GM19025 (cell line): ENCODE measurements at regions not wholly inside any gene's neighbourhood (a gene's known extent, or its start where the extent isn't known, plus 50 kb on each side); places are given as distances from the start of the nearest gene placed in this dataset.

Experiments
- ATAC-seq: cut with Tn5 transposase; IDR thresholded peaks from one replicate; pipeline ENCODE4 v1.9.1; 2021; ENCODE audit warnings: mild to moderate bottlenecking, low read depth, moderate library complexity; ENCODE audit not compliant: unreplicated experiment

DNA sequence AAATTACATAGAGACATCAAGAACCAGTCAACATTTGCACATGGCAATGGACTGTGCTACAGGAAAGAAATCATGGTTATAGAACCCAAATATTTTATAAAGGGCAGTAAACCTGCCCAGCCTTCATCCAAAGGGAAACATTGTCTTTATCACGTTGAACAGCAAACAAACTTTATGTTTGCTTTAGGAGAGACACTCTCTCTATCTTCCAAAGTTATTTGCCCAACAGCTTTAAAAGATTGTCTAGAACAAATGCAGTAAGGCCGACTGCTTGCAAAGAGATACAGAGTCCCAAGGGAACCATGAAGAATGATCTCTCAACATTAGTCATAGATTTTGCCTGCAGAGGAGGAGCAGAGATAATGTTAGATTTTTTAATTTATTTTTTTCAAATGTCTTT lies 1323.5 kb upstream of the SLC10A2 start:
- no peak for ATAC-seq

DNA sequence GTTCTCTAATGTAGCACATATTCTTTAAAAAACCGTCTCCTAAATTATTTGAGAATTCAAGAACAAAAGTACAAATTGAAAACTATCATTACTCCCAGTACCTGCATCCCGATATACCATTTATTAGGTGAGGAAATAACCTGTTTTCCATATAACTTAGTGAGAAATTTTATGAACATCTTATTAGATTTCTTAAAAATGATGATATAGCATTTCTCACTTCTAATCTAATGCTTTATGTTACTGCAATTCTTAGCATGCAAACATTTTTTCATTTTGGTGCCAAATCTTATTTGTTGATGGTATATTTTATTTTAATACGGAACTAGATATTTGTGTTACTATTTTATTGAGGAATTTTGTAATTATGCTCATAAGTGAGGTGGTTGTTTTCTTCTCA lies 1321.3 kb upstream of the SLC10A2 start:
- ATAC-seq = no peak

DNA sequence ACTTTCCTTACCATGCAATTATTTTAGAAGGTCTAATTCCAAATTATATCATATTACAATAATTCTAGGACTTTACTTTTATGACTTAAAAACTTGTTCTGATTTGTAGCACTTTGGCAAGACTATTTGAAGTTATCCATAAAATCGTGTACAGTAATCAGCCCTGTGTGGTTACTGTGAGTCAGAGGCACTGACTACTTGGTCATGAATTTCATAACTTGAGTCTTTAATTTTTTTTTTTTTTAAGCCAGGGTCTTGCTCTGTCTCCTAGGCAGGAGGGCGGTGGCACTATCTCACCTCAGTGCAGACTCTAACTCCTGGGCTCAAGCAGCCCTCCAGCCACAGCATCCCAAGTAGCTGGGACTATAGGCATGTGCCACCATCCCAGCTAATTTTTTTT lies 1319.2 kb upstream of the SLC10A2 start:
- no peak for ATAC-seq

DNA sequence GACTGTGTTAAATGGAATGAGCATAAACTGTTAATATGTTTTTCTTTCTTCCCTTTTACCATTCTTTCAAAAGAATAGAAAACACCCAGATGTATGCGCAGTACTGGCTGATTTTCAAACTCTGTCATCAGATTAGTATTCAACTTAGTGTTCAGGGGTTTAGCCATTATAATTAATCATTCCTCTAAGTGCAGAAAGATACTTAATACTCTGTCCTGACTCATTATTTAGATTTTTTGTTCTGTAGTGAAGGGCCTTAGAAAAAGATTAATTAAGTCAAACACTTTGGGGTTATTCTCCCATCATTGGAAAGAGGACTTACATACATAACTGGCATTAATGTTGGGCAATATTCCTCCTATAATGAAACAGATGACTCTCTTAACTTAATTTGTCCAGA lies 1316.7 kb upstream of the SLC10A2 start:
- no peak for ATAC-seq

DNA sequence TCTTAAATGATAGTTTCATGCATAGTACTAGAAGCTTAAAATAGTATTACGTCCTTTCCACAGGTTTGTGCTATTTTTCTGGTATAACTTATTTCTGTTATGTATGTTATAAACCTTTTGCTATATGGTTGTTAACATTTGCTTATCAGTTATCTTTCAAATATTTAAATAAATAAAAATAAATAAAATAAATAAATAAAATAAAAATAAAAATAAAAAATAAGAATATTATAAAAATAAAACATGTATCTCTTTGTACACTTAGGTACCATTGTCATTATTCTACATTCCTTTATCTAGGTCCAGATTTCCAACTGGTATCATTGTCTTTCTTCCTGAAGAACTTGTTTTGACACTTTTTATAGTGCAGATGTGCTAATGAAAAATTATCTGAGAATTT lies 1310.4 kb upstream of the SLC10A2 start:
- no peak for ATAC-seq

DNA sequence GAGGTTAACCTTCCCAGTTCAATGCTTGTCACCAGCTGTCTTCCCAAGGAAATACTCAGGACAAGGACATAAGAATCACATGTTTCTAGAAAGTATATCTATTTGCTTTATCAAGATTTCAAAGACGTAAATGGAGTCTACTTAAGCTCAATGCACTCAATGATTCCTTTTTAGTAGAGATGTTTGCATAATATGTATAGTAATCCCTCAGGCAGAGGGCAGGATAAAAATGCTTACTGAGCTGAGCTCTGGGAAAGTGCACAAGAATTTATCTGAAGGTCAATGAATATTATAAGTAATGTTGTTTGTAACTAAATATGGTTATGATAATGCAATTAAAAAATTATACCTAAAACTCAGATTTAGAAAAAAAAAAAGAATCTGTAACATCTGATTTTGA lies 1309.4 kb upstream of the SLC10A2 start:
- no peak for ATAC-seq

DNA sequence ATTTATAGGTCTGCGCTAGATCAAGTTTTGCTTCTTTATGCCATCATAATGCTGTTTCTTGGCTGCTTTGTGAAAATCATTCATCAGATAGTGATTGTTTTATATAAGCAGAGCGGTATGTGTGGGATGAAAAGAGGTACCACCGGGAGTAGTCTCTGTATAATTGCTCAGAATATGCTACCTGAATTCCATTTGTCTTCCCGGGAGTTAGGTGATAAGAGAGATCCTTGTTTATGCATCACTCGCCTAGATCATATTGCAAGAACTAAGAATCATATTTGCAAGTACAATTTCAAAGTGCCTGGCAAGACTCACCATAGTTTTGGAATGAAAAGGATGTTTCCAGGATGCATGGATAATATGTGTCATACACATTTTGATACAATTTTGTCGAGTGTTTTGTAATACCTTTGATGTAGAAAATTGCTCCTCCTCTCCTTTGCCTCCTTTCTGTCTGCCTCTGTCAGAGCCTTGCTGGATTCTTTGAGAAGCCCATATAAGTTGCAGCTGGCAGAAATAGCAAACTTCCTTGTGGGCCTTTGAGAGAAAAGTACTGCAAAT lies 1306.0 kb upstream of the SLC10A2 start:
- ATAC-seq = no peak

DNA sequence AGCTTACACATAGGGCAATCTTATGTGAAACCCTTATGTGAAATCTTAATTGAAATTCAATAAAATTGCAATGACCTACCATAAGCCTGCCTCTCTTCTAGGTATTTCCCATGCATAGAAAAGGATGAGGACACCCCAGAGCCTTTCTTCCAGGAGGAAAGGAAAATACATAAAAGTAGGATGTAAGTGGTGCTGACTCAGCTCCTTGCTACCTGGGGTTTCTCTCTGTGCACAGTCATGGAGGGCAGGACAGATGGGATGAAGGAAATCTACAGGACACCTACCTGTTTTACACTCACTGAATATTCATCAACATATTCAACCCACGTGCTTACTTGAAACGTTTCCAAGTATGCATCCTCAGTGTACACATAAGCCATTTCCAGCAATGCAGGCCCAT lies 1299.2 kb upstream of the SLC10A2 start:
- no peak for ATAC-seq

DNA sequence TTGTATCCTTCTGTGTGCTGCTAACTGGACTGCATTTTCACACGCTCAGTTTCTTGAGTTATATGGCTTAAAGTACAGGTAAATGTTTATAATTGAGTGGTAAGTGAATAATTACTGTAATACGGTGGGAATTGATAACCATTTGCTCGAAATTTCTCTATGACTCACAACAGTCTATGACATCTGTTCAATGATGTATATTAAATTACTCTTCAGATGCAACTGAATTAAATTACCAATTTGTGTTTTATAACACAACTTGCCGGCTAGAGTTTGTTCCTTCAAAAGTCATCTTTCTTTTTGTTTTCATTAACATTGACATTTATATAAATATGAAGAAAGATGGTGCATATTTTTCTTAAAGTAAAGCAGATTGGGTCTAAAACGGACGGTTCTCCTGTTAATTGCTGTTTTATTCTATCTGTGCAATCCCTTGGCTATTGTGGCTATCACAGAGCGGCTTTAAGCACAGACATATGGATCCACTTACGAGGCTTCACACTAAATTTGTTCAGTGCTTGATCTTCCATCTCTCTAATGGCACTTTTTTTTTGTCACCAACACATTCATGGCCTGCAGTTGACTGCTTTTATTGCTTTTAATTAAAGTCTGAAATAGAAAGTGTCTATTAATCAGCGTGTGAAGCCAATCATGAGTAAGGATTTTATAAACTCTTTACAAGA lies 1291.6 kb upstream of the SLC10A2 start:
- ATAC-seq = no peak

DNA sequence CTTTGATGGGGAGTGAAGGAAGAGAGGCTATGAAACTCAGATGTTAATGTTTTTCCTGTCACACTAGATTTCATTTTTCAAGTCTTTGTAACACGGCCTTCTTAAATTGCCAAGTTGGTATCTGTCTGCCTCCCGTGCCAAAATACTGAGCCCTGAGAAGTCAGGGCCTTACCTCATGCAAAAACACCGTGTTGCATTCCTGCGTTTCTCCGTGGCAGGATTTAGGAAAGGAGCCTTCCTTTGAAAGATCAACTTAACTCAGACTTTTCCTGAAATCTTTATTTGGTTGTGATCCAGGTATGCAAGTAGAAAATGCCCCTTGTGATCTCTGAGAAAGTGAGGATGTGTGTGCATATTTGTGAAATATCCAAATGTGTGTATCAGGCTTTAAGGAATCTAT lies 1291.0 kb upstream of the SLC10A2 start:
- ATAC-seq = no peak

DNA sequence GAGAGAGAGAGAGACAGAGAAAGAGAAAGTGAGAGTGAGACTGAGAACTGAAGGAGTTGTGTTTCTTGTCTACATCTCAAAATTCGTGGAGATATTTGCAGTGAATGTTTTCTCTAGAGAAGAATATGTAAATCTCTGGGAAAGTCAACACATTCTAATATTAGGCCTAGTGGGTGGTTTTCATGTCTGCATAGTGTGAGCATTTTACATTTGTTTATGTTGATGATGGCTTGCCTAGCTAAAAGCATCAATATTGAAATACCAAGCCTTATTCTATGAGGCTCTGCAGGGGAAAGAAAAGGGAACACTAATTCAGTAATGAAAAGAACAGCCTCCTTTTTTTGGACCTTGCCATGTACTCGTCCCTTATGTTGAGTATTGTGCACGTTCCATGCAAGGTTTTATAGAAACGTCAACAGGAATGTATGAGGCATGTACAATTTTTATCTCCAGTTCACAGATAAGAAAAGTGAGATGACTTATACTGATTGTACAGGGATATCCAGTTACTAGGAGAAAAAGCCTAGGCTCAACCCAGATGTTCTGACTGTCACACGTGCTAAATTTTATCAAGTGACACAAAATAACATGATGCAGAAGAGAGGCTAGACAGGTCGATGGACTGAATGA lies 1288.9 kb upstream of the SLC10A2 start:
- ATAC-seq = no peak

DNA sequence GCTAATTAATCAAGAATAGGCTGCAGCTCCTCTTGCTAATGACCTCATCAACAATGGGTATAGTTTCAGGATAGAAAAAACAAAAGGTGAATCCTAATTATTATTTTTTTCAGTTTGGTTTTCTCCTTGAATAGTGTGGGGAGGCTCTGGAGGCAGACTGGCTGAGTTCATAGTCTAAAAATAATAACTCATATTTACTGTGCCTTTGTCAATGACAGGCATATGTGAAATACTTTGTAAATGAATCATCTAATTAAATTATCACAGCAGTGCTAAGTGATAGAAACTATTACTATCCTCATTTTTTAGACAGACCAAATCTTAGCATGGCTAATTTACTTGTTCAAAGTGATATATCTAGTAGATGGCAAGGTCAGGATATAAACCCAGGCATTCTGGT lies 1261.0 kb upstream of the SLC10A2 start:
- ATAC-seq = no peak

DNA sequence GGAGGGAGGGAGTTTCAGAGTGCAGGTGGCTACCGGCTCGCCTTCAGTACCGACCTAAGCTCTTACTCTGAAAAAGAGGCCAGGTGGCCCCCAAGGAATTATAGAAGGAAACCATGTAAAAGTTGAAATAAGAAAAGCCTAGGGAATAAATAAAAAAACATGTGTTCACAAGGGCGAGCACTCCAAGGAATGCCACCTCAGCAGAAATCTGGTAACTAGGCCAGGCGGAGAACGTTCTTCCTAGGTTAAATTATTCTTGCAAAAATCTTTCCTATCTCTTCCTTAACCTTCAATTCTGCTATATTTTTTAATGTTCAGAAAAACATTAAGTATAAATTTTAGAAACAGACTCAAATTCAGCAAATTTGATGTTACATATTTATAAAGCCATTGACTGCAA lies 1260.3 kb upstream of the SLC10A2 start:
- ATAC-seq = no peak

DNA sequence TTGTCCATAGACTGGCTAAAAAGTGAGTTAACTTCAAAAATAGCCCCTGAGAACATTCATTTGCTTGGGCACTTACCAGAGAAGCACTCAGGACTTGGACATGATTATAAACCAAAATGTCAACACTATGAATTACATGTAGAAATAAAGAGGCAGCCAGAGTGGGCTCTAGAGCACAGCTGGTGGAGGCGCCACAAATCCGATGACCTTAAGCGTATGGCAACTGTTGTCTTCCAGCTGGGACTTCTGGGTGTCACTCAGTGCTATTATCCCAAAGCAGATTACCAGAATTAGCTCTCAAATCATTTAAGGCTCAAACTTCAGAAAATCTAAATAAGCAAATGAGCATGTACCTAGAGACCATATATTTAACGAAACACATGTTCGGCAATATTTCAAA lies 1255.5 kb upstream of the SLC10A2 start:
- no peak for ATAC-seq

DNA sequence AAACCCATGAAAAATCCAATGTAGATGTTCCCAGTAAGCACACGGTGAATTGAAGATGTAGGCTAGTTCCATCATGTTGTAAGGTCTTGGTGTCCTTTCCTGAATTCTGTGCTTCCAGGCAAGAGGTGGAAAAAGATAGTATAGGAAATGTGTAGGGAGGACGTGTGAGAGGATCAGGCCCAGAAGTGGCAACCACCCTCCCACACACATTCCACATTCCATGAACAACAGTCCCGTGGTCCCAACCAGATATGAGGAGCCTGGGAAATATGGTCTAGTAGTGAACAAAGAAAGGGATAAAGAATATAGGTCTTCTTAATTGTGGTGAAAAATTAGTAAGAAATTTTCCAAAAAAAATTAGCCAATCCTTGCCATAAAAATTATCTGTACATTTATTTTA lies 1254.2 kb upstream of the SLC10A2 start:
- ATAC-seq = no peak

DNA sequence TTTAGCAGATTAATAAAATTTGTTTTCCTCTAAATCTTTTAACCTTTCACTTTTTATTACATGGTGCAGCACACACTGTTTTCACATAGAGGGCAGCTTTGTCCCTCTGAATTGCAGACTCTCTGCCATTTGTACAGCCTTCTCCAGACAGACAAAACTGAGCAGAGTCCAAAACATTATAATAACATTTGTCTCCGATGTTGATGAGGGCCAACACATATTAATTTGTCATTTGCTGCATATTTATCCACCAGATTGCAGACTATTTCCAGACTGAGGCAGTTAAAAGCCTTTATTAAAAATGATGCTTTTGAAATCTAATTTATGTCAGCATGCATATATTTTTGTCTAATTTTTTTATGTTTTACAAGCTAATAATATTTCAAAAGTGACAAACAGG lies 1251.9 kb upstream of the SLC10A2 start:
- no peak for ATAC-seq

DNA sequence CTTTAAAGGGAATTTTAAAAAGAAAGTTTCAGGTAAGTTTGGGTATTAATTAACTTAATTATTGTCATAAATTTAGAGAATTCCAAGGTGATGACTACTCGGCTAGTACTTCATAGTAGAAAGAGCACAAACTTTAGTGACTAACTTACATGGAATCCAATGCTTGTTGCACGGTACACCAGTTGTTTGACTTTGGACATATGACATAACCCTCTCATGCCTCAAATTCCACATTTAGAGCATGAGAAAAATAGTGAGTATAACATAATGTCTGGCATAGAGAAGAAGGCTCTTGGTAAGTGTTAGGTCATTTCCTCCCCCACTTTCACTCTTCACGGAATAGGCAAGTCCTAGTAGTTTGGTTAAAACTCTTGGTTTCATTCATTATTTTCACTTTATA lies 1249.4 kb upstream of the SLC10A2 start:
- no peak for ATAC-seq

DNA sequence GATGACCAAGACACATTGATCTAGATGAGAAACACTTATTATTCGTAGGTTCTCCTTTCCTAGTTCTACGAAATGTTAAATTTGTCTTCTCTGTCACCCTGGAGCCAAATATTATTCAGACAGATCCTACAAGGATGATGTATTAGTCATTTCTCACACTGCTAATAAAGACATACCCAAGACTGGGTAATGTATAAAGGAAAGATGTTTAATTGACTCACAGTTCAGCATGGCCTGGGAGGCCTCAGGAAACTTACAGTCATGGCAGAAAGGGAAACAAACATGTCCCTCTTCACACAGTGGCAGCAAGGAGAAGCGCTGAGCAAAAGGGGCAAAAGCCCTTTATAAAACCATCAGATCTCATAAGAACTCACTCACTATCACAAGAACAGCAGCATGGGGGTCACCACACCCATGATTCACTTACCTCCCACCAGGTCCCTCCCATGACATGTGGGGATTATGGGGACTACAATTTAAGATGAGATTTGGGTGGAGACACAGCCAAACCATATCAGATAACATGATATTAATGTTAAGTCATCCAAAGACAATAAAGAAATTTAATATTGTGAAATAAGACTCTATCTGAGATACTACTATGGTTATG lies 1248.8 kb upstream of the SLC10A2 start:
- ATAC-seq = no peak

DNA sequence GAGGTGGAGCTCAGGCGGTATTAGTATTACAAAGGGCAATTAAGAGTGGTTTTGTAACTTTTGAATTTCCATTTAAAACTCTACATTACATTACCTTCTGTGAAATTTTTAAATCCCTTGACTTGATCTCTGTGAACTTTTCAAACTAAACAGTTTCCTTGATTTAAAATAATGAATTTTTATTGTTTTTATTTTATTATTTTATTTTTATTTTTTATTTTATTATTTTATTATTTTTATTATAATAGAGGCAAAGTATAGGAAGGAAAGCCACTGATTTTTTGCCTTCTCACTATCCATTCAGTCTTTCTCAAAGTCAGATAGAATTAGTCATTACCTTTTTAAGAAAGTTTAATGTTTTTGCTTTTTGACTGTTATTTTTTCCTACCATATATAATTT lies 1248.1 kb upstream of the SLC10A2 start:
- ATAC-seq = no peak

DNA sequence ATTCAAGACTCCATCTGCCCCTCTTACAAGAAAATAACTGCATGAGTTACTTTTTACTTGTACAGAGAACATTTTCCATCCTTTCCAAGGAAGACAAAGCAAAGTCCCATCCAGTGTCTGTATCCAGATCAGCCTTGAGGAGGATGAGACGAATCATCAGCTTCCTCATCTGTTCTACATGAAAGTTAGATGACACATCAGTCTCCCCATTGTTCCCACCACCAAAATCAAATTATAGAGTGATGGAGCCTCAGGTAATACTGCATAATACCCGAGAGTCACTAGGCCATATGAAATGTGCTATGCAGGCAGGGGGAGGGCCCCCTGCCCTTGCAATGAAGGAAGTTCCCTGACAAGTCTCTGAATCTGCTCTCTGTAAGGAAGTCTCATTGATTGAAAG lies 1244.6 kb upstream of the SLC10A2 start:
- no peak for ATAC-seq

DNA sequence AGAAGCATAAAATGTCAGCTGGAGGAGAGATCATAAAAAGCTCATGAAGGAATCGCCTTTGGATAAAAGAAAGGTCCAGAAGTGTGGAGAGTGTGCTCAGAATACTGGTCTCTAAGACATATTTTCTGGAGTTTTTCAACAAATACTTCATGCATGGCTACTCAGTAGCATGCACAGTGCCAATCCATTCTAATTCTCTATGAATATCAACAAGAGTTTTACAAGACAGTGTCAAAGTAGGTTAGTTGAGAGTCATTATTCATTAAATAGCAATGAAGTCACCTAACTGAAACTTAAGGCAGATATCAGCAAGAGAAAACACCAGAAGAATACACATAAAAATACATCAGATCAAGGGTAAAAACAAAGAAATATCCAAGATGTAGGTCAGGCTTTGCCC lies 1243.2 kb upstream of the SLC10A2 start:
- no peak for ATAC-seq
